NCI-H226 (cell line): ENCODE measurements at regions not wholly inside any gene's neighbourhood (a gene's known extent, or its start where the extent isn't known, plus 50 kb on each side); places are given as distances from the start of the nearest gene placed in this dataset.

Experiments
- DNase-seq: peaks from one replicate; pipeline ENCODE4 v3.0.0-alpha.2; 2015

DNA sequence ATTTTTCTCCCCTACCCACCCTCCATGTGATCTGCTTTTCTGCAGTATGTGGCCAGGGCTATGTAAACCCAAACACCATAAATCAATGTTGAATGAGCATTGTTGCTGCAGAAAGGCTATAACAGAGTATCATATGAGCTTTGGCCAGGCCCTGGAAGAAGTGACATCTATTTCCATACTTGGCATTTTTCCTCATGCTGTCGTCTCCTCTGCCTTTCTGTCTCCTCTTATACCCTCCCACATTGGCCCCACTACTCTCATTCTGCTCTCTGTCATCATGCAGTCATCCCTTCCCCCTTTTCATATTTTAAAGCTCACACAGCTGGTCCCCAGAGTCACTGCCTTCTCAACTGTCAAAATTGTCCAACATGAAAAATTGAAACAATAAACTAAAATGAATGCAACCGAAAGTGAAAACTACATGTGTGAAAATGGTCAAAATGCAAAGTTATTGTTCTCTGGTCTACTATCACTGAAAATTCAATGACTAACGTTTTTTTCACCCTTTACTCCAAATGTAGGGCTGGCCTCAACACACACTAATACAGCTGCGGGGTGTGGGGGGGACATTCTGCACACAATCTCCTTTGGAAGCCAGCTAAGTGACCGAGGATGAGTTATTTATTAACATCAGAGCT is 290.7 kb upstream of the TMPO start:
- no peak for DNase-seq

DNA sequence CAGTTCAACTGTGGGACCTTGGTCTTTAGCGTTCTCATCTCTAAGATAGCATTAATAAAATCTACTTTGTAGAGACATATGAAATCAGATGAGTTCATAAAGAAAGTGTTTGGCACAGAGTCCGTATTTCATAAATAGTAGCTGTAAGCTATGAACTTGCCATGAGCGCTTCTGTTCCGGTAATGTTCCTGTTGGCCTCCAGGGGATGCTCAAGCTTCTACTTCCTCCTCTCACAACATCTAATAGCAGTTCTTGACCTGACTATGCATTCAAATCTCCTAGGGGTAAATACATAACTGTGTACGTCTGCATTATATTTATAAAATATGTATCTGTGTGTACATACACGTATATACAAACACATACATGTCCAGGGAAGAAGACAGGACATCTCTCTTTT is 288.2 kb upstream of the TMPO start:
- no peak for DNase-seq

DNA sequence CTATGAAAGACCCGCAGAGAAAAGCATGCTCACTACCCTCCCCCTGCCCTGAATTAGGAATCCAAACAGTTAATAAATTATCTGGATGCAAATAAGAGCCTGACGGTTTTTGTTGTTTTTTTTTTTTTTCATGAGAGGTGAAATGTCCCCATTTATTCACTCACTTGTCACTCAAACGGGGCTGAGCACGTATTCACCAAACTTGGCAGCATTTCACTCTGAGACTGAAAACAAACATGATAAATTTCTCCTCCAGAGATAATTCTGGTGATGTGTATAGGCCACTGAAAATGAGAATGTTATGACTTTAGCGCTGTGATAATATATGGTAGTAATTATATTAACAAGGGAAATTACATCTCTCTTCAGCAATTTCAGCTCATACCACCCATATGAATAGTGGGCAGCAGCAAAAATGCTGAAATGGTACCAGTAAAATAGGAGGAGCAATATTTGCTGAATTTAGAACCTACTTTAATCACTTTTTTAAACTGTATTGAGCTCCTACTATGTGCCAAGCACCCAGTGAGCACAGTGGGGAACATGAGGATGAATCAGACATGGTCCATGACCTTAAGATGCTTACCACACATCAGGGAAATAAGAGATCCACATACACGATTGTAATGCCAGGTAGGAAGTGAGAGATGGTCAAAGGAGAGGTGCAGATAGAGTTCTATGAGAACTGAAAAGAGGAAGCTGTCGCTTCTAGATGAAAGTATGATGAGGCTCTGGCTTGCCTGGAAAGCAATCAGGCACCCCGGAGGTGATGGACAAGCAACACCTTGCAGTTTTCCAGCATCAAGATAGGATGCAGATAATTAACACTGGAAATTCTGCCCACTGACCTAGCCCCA is 286.5 kb upstream of the TMPO start:
- no peak for DNase-seq

DNA sequence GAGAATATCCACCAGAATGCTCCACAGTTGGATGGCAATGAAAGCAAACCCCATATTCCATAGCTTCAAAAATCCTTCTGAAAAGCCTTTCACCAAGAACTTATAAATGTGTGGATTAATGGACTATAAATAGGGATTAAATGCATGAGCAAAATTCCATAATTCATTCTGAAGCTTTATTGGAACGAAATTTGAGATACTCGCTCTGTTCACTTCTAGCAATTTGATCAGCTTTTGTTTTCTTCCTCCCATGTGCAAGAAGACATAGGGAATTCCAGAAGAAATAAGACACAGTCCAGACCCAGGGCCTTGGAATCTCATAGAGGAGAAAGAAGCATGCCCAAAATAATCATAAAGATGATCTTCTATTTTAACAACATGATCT is 285.9 kb upstream of the TMPO start:
- no peak for DNase-seq

DNA sequence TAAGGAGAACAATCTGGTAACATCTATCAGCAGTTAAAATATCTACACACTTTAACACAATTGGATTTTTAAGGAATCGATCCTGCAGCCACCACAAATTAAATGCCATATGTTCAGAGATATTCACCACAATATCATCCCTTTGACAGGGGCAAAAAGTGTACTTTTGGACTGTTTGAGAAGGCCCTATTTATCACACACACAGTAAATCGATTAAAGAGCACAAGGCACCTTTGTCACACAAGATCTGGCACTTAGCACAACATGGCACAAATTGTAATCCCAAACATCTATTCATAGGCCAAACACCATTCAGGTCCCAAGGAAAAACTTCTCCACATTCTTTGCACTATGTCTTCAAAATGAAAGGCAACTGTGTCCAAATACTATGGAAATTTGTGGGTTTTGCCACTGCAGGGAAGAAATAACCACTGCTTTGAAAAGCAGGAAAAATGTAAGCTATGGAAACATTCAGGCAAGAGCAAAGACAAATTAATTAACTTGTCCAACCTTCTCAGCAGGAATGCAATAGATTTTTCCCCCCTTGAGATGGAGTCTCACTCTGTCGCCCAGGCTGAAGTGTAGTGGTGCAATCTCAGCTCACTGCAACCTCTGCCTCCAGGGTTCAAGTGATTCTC is 282.5 kb upstream of the TMPO start:
- no peak for DNase-seq

DNA sequence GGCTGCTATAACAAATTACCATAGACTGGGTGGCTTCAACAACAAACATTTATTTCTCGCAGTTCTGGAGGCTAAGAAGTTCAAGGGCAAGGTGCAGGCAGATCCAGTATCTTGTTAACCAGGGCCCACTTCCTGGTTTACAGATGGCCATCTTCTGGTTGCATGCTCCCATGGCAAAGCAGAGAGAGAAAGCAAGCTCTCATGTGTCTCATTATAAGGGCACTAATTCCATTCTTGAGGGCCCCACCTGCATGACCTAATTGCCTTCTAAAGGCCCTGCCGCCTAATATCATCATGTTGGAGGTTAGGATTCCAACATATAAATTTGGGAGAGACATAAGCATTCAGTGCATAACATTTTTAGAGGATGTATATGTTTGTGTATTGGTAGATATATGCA is 280.1 kb upstream of the TMPO start:
- no peak for DNase-seq

DNA sequence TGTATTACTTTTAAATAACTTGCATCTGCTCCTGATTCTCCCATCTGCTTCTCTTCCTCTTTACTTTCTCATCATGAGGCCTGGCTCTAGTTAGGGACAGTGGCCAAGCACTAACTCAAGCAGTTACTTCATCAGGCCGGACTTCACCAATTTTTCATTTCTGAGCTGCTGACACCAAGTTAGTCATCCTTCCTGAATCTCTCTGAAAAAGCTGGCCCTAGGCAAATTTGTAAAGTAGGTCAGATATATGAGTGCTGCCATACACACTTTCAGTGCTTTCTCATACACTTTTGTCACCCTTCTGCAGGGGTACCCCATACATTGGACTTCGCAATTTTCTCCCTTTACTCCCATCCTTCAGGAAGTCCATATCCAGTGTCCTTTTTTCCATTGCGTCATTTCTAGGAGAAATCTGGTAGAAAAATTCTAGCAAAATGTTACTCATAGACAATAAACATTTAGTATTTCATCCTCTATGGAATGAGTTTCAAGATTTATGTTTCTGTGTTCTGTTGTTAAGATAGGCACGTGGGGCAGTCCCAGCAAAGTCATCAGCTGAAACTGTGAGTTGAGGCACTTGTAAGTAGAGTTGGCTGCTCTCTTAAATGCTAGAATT is 276.8 kb upstream of the TMPO start:
- peak; percentile 76 for DNase-seq

DNA sequence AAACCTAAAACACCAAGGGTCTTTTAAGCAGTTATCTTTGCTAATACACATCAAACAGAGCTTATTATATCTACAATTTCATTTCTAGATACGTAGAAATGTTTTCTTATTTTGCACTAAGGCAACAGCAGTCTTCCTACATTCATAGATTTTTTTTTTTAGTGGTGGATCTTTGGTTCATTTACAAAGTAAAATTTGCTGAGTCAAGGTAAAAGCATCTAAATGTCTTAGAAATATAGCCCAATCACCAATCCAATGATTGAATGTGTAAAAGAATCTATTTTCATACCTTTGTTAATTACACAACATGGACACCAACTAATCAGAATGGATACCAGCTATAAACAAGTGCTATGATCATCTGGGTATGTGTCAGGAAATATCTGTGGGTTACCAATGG is 272.2 kb upstream of the TMPO start:
- DNase-seq: no peak

DNA sequence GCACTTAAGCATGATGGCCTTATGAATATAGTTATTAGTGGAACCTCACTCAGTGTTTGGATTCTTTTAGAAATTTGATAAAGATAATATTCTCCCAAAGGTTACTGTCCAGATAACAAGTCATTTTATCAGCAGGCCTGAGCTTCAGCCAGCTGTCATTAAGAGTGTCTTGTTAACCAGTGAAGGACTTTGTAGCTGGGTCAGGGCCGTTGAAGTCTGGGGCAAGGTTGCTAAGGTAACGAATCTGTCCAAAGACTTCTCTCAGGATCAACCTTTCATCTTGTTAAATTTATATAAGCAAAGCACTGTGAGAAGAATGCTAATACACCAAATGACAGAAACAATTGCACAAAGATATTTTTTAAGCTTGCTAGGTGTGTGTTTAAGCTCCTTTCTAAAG is 271.3 kb upstream of the TMPO start:
- no peak for DNase-seq

DNA sequence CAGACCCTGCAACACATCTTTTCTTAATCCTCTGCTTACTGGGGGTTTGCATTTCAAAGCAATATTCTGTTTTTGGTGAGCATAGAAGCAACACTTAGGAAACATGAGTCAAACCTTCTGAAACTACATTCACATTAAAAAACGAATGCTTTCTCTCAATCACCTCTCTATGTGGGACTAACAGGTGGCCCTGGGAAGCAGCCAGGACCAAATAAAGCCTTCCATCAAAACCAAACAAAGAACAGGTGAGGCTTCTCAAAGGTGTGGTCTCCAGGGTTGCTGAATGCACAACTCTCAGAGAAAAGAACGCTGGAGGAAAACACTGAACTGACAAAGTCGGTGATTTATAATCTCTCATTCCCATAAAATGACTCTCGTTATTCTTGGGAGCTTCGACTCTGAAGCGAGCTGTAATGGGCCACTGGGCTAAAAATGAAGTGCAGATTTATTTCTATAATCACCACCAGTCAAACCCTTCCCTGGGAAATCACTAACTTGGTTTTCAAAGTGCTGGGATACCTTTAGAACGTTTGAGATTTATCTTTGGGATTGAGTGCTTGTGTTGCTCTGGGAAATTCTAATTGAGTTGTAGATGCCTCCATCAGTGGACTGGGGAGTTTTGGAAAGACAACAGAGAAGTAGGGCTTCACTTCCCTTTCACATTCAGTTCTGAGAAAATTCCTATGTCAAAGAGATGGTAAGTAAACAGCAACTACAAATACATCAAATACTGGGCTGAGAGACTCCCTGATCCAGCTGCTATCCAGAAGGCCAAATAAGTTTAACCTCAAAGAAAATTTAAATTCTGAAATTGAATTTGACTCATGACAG is 262.0 kb upstream of the TMPO start:
- no peak for DNase-seq

DNA sequence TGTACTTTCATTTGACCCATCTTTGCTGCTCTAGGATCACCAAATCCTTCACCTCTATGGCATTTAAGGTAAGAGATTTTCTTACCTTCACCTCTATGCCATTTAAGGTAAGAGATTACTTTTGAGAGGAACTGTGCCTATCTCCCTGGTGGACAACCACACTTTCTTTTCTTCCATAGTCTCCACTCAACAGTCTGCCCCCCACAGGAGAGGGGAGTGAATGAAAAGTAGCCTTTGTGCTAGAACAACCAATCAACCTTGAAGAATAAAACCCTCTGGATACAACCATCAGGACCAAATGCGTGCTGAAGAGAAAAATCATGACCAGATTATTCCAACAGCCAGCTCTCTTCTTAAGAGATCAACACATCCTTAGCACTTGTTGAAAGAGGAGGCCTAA is 258.6 kb upstream of the TMPO start:
- no peak for DNase-seq

DNA sequence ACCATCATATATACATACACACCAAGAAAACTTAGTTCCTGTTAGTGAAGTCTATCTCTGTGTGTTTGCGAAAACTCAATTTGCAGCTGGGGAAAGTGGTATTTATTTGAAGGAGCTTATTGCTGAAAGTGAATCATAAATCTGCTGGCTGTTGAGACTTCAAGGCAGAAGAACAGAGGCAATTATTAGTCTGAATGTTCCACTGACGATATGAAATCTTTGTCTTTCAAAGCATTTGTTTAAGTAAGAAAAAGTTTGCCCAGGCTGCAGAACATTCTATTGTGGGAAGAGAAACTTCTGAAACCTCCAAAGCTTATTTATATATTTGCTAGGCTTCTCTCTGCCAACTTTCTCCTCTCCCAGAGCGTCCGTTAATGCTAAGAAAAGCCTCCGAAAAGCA is 255.7 kb upstream of the TMPO start:
- DNase-seq: no peak

DNA sequence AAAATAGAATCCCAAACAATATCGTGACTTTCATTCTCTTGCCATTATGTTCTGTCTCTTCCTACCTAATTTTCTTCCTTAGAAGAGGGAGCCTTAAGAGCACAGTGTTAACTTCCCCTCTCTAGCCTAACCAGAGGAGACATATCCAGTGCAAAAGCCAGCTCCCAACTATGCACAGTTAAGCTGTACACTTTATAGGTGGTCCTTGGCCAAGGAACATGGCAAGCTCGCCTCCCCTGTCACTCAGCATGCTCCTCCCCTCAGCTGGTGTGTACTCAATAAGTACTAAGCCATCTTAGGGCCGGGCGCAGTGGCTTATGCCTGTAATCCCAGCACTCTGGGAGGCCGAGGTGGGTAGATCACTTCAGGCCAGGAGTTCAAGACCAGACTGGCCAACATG is 255.1 kb upstream of the TMPO start:
- DNase-seq: no peak

DNA sequence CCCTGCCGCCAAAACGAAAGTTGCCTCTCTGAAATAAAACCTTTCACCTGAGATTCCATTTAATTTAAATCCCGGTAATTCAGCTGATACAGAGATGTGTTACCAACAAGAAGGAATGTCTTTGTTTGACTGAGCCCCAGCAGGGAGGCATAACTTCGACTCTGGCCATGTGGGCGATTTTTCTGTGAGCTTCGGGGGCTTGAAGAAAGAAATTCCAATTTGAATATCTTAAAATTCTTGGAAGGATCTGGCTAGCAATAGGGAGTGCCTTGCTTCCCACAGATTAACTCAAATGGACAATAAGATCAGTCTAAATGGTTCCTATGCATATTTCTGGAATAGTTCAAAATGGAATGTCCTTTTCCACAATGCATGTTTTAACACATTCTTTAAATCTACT is 252.5 kb upstream of the TMPO start:
- no peak for DNase-seq

DNA sequence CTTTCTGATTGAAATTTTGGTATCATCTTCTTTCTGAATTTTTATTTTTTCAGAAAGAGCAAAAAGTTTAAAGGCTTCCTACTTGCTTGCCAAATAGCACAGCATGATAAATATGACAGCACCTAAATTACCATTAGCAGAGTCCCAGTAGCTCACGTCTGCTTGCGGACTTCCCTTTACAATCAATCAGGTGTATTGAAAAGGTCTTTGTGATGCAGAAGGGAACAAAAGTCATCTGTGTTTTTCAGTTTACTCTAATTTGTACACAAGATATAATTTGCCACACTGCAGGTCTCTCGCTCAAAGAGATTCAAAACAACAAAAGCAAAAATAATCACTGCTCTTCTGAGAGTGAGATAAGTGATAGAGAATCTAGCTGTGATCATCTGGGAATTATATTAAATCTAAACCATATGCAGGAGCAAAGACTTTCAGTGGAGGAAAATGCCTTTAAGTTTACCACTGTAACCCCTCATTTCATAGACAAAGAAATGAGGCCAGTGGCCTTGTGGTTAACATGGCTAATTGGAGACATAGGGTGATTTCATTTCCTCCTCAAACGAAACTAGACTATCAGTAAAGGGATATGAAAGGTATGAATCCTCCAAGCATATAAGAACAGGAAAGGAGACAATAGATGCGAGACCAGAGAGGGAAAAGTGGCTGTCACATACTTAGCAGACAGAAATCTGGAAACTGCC is 240.8 kb upstream of the TMPO start:
- DNase-seq: no peak

DNA sequence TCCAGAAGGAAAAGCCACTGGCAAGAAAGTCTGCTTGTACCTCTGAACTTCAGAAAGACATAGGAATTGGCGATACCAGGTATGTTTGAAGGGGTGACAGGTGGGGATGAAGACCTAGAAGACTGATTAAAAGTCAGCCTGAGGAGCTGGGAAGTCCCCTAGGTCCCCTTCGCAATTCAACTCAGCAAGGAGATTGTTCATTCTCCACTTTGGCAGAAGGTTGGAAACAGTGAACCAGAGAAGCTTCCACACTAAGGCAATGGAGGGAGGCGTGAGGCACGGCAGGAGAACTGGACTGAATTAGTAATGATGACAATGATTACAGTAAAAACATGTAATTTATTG is 240.3 kb upstream of the TMPO start:
- DNase-seq: no peak

DNA sequence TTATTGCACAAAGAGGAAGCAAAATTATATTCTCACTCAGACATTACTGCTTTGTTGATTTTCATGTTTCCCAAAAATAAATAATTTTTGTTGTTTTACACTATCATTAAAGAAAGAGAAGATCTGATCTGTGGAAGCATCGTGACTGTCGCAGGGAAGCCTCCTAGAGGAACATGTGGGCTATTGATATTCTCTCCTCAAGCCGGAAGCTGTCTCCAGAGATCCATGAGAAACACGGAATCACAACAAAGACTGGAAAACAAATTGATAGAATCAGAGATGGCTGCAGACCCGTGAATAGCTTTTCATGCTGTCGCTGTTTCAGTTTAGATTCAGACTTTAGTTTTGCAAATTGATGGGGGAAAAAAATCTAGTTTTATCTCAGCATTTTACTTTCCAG is 235.2 kb upstream of the TMPO start:
- DNase-seq: no peak

DNA sequence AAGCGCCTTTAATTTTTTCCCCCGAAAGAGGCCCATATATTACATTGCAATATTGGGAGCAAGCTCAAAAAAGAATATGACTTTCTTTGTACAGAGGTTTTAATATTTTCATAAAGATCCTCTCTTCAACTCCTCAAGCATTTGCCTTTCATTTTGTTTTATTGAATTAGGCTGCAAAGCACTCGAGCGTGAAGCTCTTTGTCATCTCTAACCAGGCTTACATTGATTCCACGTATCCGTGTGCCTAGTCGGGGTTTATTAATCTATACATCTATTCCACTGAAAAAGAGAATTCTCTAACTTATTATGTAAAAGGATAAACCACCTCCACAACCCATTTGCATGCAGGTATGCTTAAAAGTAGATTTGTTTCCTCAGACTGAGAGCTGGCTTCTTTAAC is 234.8 kb upstream of the TMPO start:
- DNase-seq: no peak

DNA sequence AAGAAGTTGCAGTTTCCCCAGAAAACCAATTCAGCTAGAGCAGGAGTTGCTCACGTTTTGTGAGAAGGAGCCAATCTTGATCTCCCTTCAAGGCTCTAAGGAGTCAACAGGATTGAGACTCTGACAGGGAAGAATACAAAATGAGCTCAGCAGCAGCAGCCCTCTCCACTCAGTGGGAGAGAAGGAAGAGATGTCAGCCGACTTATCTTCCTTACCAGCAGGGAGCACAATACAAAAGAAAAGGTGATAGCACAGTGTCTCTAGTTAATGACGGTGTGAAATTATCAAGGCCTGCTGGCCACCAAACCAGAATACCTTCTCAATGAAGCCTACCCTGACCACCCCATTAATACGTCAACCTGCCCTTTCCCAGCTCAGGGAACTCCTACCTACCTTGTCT is 223.6 kb upstream of the TMPO start:
- no peak for DNase-seq

DNA sequence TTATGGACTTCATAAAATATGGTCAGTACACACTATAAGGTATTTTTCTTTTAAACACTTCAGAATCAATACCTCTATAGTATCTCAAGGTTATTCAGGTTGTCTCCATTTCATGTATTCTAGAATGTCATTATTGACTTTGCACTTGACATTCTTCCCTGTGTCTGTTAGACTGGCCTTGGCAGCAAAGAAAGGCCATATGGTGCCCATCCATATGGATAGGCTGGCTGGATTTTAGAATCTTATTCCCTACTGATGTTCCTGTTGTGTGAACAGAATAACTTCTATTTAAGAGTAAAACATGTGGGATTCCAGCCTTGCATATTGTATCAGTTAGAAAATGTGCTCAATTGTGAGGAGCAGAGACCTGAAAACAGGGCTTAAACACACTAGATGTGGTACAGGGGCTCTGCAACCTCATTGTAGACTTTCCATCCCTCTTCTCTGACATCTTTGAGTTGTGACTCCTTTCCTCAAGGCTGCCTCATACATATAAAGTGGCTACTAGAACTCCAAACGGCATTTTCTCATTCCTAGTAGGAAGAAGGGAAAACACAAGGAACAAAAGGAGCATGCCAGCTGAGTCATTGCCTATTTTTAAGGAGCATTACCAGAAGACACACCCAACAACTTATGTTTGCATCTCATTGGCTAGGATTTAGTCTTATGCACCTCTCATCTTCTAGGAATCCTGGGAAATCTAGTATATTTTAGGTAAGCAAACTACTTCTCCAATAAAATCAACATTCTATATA is 221.2 kb upstream of the TMPO start:
- no peak for DNase-seq

DNA sequence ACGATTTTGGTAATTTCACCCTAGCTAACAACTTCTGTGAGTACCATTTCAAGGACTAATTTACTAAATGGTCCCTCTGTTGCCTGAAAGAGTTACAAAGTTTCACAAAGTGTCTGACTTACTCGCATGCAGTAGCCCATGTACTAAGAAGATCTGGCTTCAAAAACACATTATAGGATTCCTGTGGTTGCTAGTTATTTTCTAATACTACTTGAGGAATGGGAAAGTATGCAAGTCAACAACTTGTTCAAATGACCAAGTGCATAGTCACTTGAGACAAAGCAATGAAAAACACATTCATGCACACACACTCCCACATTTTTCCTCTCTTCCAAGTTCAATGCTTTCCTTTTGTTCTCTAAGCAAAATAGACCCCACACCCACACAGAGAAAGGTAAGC is 219.7 kb upstream of the TMPO start:
- DNase-seq: no peak
